CD4-positive, alpha-beta memory T cell (primary cell): ENCODE measurements at regions not wholly inside any gene's neighbourhood (a gene's known extent, or its start where the extent isn't known, plus 50 kb on each side); places are given as distances from the start of the nearest gene placed in this dataset.

Experiments used
- CTCF ChIA-PET: fragments of 350-600 bp; sonication (Branson Sonifier 250); formaldehyde crosslinking; loops from one replicate; lab custom pipeline; 2021; ENCODE audit warnings: inconsistent platforms; ENCODE audit not compliant: partially characterized antibody; lab: Charles Lee
- POLR2A ChIA-PET: fragments of 350-600 bp; sonication (Branson Sonifier 250); formaldehyde crosslinking; loops from one replicate; lab custom pipeline; 2021; ENCODE audit not compliant: partially characterized antibody; lab: Charles Lee
- DNase-seq, 5 donors: peaks; one replicate each; pipeline versions ENCODE4 v3.0.0 to v3.0.0-alpha.2; 2020 to 2022; ENCODE audit warnings: mixed read lengths in 1 of 5
- H3K27ac ChIP-seq: one replicate; pipeline ENCODE4 v1.7.0; 2013; ENCODE audit warnings: low read depth, low read length
- H3K27me3 ChIP-seq: 2 replicates; pipeline ENCODE4 v1.7.0; 2013; ENCODE audit warnings: mild to moderate bottlenecking, low read length, moderate library complexity; ENCODE audit not compliant: insufficient read depth
- H3K36me3 ChIP-seq: 2 replicates; pipeline ENCODE4 v1.7.0; 2013; ENCODE audit warnings: mild to moderate bottlenecking, low read length, moderate library complexity; ENCODE audit not compliant: insufficient read depth
- H3K4me1 ChIP-seq: 2 replicates; pipeline ENCODE4 v1.7.0; 2013; ENCODE audit warnings: mild to moderate bottlenecking, low read length, moderate library complexity; ENCODE audit not compliant: insufficient read depth
- H3K4me3 ChIP-seq, 2 donors: one replicate each; pipeline ENCODE4 v1.7.0; 2013; ENCODE audit warnings: low read length in 2 of 2, mild to moderate bottlenecking in 1 of 2
- H3K9me3 ChIP-seq, 2 donors: one replicate each; pipeline ENCODE4 v1.7.0; 2013; ENCODE audit warnings: low read length in 2 of 2, control low read depth in 1 of 2; ENCODE audit not compliant: control insufficient read depth in 1 of 2
- H3K27ac Mint-ChIP-seq, 7 donors: one replicate each; pipeline ENCODE4 v1.8.0; 2020 to 2021; ENCODE audit warnings: mixed read lengths in 7 of 7, mild to moderate bottlenecking in 6 of 7, inconsistent platforms in 3 of 7, moderate library complexity in 3 of 7
- H3K27me3 Mint-ChIP-seq, 2 donors: one replicate each; pipeline ENCODE4 v1.8.0; 2020 to 2021; ENCODE audit warnings: mixed read lengths in 2 of 2
- H3K36me3 Mint-ChIP-seq, 2 donors: one replicate each; pipeline ENCODE4 v1.8.0; 2020 to 2021; ENCODE audit warnings: mixed read lengths in 2 of 2, inconsistent platforms in 1 of 2, mild to moderate bottlenecking in 1 of 2
- H3K4me1 Mint-ChIP-seq, 4 donors: one replicate each; pipeline ENCODE4 v1.8.0; 2020 to 2021; ENCODE audit warnings: mixed read lengths in 4 of 4, mild to moderate bottlenecking in 1 of 4
- H3K4me3 Mint-ChIP-seq, 8 donors: one replicate each; pipeline ENCODE4 v1.8.0; 2020 to 2021; ENCODE audit warnings: mixed read lengths in 8 of 8, mild to moderate bottlenecking in 7 of 8, moderate library complexity in 6 of 8, inconsistent platforms in 3 of 8
- H3K9me3 Mint-ChIP-seq, 8 donors: one replicate each; pipeline ENCODE4 v1.8.0; 2020 to 2021; ENCODE audit warnings: mixed read lengths in 8 of 8, mild to moderate bottlenecking in 5 of 8, inconsistent platforms in 3 of 8, moderate library complexity in 1 of 8
- intact Hi-C: fragments of 100-400 bp; cut with micrococcal nuclease; formaldehyde crosslinking; loops from one replicate; pipeline ENCODE4 v1.15.1; 2023

DNA sequence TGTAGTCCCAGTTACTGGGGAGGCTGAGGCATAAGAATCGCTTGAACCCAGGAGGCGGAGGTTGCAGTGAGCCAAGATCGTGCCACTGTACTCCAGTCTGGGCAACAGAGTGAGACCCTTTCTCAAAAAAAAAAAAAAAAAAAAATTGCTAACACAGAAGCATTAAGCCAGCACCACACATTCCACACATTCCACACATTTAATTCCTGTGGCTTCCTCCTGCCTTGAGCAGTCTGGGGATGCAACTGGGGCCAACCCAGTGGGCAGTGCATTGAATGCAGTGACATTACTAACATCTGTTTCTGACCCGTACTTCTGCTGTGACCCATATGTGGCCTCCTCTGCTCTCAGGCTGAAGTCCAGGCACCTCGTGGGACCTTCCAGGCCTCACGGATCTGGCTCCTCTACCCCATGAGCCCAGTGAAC, 107.0 kb downstream of the BCL2L11 start:
- intact Hi-C loops, result no loop called here
- H3K36me3 ChIP-seq, result no peaks in the 10 kb centered on the region
- H3K4me1 ChIP-seq, result no peaks in the 10 kb centered on the region
- H3K27me3 Mint-ChIP-seq, result peaks cover 5 to 9% of the 10 kb centered on the region in 2 donors
- no peaks in the 10 kb centered on the region for H3K4me1 Mint-ChIP-seq
- H3K27ac ChIP-seq, result no peak overlapping the region
- POLR2A ChIA-PET, result no interaction called here
- no peak overlapping the region for H3K27ac Mint-ChIP-seq
- H3K36me3 Mint-ChIP-seq, result peaks cover 1 to 8% of the 10 kb centered on the region in 2 donors
- H3K4me3 Mint-ChIP-seq, result no peak overlapping the region
- H3K9me3 ChIP-seq, result no peaks in the 10 kb centered on the region
- no peak overlapping the region for H3K4me3 ChIP-seq
- H3K9me3 Mint-ChIP-seq, result peaks cover 3 to 19% (median 10%) of the 10 kb centered on the region in 8 donors
- CTCF ChIA-PET, result no interaction called here
- no peaks in the 10 kb centered on the region for H3K27me3 ChIP-seq
- no peak for DNase-seq

DNA sequence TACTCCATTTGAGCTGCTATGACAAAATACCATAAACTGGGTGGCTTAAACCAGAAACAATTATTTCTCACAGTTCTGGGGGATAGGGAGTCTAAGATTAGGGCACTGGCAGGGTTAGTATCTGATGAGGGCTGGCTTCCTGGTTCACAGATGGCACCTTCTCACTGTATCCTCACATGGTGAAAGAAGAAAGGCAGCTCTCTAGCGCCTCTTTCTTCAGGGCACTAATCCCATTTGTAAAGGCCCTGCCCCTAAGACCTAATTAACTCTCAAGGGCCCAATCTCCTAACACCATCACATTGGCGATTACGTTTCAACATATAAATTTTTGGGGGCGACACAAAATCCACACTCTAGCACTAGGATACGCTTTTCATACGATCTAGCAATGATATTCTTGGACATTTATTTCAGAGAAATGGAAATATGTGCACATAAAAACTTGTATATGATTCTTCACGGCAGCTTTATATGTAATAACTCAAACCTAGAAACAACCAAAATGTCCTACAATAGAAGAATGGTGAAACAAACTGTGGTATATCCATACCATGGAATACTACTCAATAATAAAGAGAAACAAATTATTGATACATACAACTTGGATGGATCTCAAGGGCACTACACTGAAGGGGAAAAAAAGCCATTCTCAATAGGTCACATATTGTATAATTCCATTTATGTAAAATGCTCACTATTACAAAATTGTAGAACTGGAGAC, 111.0 kb downstream of the BCL2L11 start:
- peaks cover 0 to 16% (median 9%) of the 10 kb centered on the region in 8 donors for H3K9me3 Mint-ChIP-seq
- no peak overlapping the region for H3K27ac Mint-ChIP-seq
- Histone ChIP-seq H3K4me3 (no peak overlapping the region), H3K4me1 (no peaks in the 10 kb centered on the region), H3K36me3 (no peaks in the 10 kb centered on the region), H3K27ac (no peak overlapping the region), H3K27me3 (no peaks in the 10 kb centered on the region), H3K9me3 (no peaks in the 10 kb centered on the region)
- DNase-seq, result no peak
- ChIA-PET POLR2A (no interaction called here), CTCF (no interaction called here)
- H3K36me3 Mint-ChIP-seq, result peaks cover 0 to 4% of the 10 kb centered on the region in 2 donors
- no peak overlapping the region for H3K4me3 Mint-ChIP-seq
- intact Hi-C loops, result no loop called here
- H3K4me1 Mint-ChIP-seq, result no peaks in the 10 kb centered on the region
- H3K27me3 Mint-ChIP-seq, result no peaks in the 10 kb centered on the region

DNA sequence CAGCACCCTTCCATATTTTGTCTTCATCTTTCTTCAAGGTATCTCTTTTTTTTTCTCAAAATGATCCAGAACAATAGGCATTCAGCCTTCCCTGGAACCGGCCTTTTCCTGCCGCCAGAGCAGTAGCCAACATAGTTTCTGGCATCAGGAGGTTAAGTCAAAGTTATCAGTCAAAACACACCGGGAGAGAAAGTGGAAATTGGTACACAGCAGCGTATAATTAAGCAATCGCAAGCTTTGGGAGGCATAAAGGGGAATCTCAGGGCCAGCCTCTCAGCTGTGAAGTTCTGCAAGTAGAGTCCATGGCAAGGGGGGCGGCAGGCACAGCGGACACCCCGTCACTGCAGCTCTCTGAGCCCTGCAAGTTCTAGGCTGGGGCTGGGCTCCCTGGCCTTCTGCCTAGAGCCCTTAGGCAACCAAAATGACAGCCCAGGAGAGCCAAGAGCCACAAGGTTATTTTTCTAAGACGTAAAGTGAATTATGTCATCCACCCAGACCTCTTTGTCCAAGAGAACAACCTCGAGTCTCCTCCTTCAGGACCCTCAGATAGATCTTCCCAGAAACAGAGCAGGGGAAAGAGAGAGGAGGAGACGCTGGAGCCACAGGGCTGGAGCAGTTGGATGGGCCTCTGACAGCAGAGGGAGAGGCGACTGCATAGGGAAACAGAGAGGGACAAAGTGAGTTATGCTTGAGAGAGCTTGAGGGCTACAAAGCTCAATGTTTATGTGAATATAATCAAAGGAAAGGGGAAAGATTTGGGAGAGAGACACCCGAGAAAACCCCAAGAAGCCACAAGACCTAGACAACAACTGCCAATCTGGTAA, 114.7 kb downstream of the BCL2L11 start:
- H3K36me3 ChIP-seq, result no peaks in the 10 kb centered on the region
- no peak overlapping the region for H3K4me3 ChIP-seq
- DNase-seq, result no peak
- Mint-ChIP-seq H3K27me3 (no peaks in the 10 kb centered on the region), H3K4me3 (no peak overlapping the region), H3K27ac (peak overlapping the region in 1 of 7 donors; percentile 22), H3K9me3 (peaks cover 0 to 12% (median 2%) of the 10 kb centered on the region in 8 donors), H3K36me3 (peaks cover 0 to 4% of the 10 kb centered on the region in 2 donors), H3K4me1 (no peaks in the 10 kb centered on the region)
- intact Hi-C loops, result no loop called here
- ChIA-PET POLR2A (no interaction called here), CTCF (no interaction called here)
- no peaks in the 10 kb centered on the region for H3K4me1 ChIP-seq
- H3K27ac ChIP-seq, result no peak overlapping the region
- H3K27me3 ChIP-seq, result no peaks in the 10 kb centered on the region
- H3K9me3 ChIP-seq, result no peaks in the 10 kb centered on the region

DNA sequence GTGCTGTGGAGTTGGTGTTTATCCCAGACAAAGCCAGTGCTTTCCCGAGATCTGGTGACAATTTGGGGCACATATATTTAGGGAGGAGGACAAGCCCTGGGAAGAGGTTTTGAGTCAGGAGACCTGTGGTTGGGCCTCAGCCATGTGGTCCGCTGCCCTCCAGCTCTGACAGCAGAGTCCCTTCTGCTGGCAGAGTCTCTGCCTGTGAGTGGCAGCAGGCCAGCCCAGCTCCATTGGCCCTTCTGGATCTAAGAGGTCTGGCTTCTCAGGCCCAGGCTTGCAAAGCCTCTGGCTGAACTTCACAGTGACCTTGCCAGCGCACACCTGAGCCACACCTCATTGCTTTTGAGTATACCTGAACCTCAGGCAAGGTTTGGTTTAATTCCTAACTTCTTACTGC, 115.3 kb downstream of the BCL2L11 start:
- intact Hi-C loops, result no loop called here
- Histone ChIP-seq H3K9me3 (no peaks in the 10 kb centered on the region), H3K4me3 (no peak overlapping the region), H3K36me3 (no peaks in the 10 kb centered on the region), H3K27me3 (no peaks in the 10 kb centered on the region), H3K4me1 (no peaks in the 10 kb centered on the region), H3K27ac (no peak overlapping the region)
- ChIA-PET CTCF (no interaction called here), POLR2A (no interaction called here)
- Mint-ChIP-seq H3K4me3 (no peak overlapping the region), H3K36me3 (peaks cover 0 to 4% of the 10 kb centered on the region in 2 donors), H3K27ac (no peak overlapping the region), H3K9me3 (peaks cover 0 to 8% (median 2%) of the 10 kb centered on the region in 8 donors), H3K27me3 (no peaks in the 10 kb centered on the region), H3K4me1 (no peaks in the 10 kb centered on the region)
- DNase-seq, result no peak

DNA sequence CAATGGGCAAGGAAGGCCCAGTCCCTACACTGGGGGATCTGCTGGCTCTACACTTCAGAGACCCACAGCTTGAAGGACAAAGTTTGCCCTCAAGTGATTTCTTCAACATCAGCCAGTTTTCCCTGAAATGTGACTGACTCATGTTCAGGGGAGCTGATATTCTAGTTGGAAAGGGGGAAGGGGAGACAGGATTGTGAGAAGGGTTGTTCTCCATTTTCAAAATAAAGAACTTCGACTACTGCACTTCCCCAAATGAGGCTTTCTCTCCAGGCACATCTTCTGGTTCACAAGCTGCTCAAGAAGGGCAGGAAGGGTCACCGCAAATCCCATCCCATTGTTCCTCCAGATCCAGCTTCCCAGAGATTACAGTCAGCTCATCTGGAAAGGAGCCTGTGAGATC, 117.6 kb downstream of the BCL2L11 start:
- no peak overlapping the region for H3K4me3 ChIP-seq
- ChIA-PET CTCF (no interaction called here), POLR2A (no interaction called here)
- no peaks in the 10 kb centered on the region for H3K9me3 ChIP-seq
- no peak overlapping the region for H3K4me3 Mint-ChIP-seq
- H3K36me3 ChIP-seq, result no peaks in the 10 kb centered on the region
- no peak overlapping the region for H3K27ac Mint-ChIP-seq
- intact Hi-C loops, result no loop called here
- no peaks in the 10 kb centered on the region for H3K9me3 Mint-ChIP-seq
- H3K4me1 Mint-ChIP-seq, result no peaks in the 10 kb centered on the region
- no peaks in the 10 kb centered on the region for H3K36me3 Mint-ChIP-seq
- no peaks in the 10 kb centered on the region for H3K27me3 ChIP-seq
- no peaks in the 10 kb centered on the region for H3K27me3 Mint-ChIP-seq
- DNase-seq, result no peak
- no peak overlapping the region for H3K27ac ChIP-seq
- H3K4me1 ChIP-seq, result no peaks in the 10 kb centered on the region

DNA sequence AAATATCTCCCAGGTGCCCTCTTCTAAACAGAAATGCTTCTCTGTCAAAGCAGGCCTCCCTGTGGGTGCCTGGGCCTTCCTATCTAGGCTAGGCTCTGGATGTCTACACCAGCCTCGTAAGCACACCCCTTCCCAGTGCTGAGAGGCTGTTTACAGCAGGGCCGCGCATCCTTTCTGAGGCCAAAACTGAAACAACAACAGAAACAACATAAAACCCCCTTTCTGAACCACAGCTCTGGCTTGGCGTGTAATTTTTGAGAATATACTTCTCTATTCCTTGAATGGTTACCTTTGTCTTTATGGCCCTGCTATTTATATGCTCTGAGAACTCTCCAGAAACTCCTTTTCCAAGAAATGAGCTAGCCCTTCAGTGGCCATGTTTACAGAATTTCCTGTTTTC, 118.4 kb downstream of the BCL2L11 start:
- Histone ChIP-seq H3K4me3 (no peak overlapping the region), H3K27me3 (no peaks in the 10 kb centered on the region), H3K27ac (no peak overlapping the region), H3K9me3 (no peaks in the 10 kb centered on the region), H3K36me3 (no peaks in the 10 kb centered on the region), H3K4me1 (no peaks in the 10 kb centered on the region)
- CTCF ChIA-PET, result no interaction called here
- Mint-ChIP-seq H3K9me3 (no peaks in the 10 kb centered on the region), H3K36me3 (no peaks in the 10 kb centered on the region), H3K27ac (peak overlapping the region in 1 of 7 donors; percentile 4), H3K27me3 (no peaks in the 10 kb centered on the region), H3K4me3 (no peak overlapping the region), H3K4me1 (no peaks in the 10 kb centered on the region)
- no peak for DNase-seq
- POLR2A ChIA-PET, result no interaction called here
- intact Hi-C loops, result no loop called here

DNA sequence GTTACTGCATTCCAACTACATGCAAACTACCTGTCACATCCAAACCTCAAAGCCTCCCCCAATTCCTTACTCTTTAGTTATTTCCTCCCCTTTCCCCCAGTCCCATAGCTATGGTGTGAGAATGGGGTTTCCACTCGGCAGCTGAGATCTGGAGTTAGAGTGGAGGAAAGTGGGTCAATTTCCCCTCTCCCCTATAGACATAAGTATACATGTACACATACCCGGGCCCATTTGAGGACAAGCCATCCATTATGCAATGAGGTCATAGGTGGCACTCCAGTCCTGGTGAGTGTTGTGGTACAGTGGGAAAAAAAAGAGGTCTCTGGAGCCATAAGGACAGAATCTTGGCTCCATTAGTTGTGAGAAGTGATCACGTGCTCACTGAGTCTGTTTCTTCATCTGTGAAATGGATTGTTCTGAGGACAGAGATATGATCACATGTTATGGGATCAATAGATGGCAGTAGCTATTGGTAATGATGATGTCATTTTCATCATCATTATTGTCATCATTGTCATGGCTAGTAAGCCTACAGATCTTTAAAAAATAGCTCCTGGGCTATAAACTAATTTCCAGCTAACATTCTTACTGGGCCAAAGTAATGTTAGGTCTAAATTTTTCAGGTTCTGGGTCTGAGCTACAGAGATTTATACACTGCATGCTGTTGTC, 119.0 kb downstream of the BCL2L11 start:
- intact Hi-C loops, result no loop called here
- DNase-seq, result no peak
- Mint-ChIP-seq H3K36me3 (no peaks in the 10 kb centered on the region), H3K4me1 (no peaks in the 10 kb centered on the region), H3K9me3 (no peaks in the 10 kb centered on the region), H3K27me3 (no peaks in the 10 kb centered on the region), H3K4me3 (no peak overlapping the region), H3K27ac (no peak overlapping the region)
- Histone ChIP-seq H3K36me3 (no peaks in the 10 kb centered on the region), H3K9me3 (no peaks in the 10 kb centered on the region), H3K27me3 (no peaks in the 10 kb centered on the region), H3K4me1 (no peaks in the 10 kb centered on the region), H3K4me3 (no peak overlapping the region), H3K27ac (no peak overlapping the region)
- POLR2A ChIA-PET, result no interaction called here
- CTCF ChIA-PET, result no interaction called here
